ENCODE measurements at regions not wholly inside any gene's neighbourhood (a gene's known extent, or its start where the extent isn't known, plus 50 kb on each side); places are given as distances from the start of the nearest gene placed in this dataset.

GRCh38 chr16:76162046-76162445, 115.2 kb upstream of the CNTNAP4 start:
- no peak overlapping the region for H3K56ac ChIP-seq (ENCODE audit: low read length)
- no CpG with 5 or more reads among the region's 3 CpGs for WGBS (ENCODE audit: extremely low coverage, insufficient coverage, low lambda C conversion rate)

GRCh38 chr16:76164970-76165558, 112.1 kb upstream of the CNTNAP4 start:
- Histone ChIP-seq H2BK120ac (ENCODE audit: low read depth, low read length) (no peak overlapping the region), H3K18ac (ENCODE audit: low read length) (no peak overlapping the region), H3K36me3 (ENCODE audit: control insufficient read depth, insufficient read depth, low read length) (no peaks in the 10 kb centered on the region), H3K4me1 (ENCODE audit: control insufficient read depth, low read depth, low read length) (no peaks in the 10 kb centered on the region), H3K23ac (ENCODE audit: low read length) (no peak overlapping the region), H3K9ac (ENCODE audit: low read length) (no peak overlapping the region), H4K8ac (ENCODE audit: low read depth, low read length) (no peak overlapping the region), H4K5ac (ENCODE audit: low read length) (no peak overlapping the region), H3K27ac (ENCODE audit: low read depth, low read length) (no peak overlapping the region), H2AK5ac (ENCODE audit: low read length) (no peak overlapping the region), H3K79me2 (ENCODE audit: control insufficient read depth, insufficient read depth, low read length) (no peaks in the 10 kb centered on the region), H3K56ac (ENCODE audit: low read length) (no peak overlapping the region), H3K4ac (ENCODE audit: low read depth, low read length) (no peak overlapping the region), H2BK15ac (replicated peaks; ENCODE audit: low read depth) (no peak overlapping the region), H3K4me3 (ENCODE audit: low read length) (no peak overlapping the region), H3K79me1 (ENCODE audit: low read length) (no peaks in the 10 kb centered on the region), H3K27me3 (ENCODE audit: insufficient read depth, low read length, poor library complexity) (no peaks in the 10 kb centered on the region), H3K4me2 (ENCODE audit: low read length) (no peak overlapping the region), H2BK5ac (ENCODE audit: low read length) (no peak overlapping the region)
- DNase-seq: no peak
- no CpG with 5 or more reads among the region's 2 CpGs for WGBS (ENCODE audit: extremely low coverage, insufficient coverage, low lambda C conversion rate)

More at GRCh38 chr16:76162046-76162445, 115.2 kb upstream of the CNTNAP4 start:
- H4K5ac ChIP-seq (ENCODE audit: low read length): no peak overlapping the region
- no peaks in the 10 kb centered on the region for H3K27me3 ChIP-seq (ENCODE audit: insufficient read depth, low read length, poor library complexity)
- H2BK5ac ChIP-seq (ENCODE audit: low read length): no peak overlapping the region
- H3K36me3 ChIP-seq (ENCODE audit: control insufficient read depth, insufficient read depth, low read length): no peaks in the 10 kb centered on the region
- no peaks in the 10 kb centered on the region for H3K79me1 ChIP-seq (ENCODE audit: low read length)
- no peak for DNase-seq
- H2BK120ac ChIP-seq (ENCODE audit: low read depth, low read length): no peak overlapping the region
- no peak overlapping the region for H2AK5ac ChIP-seq (ENCODE audit: low read length)
- no peak overlapping the region for H3K4me3 ChIP-seq (ENCODE audit: low read length)
- H3K79me2 ChIP-seq (ENCODE audit: control insufficient read depth, insufficient read depth, low read length): no peaks in the 10 kb centered on the region
- no peak overlapping the region for H3K18ac ChIP-seq (ENCODE audit: low read length)
- H3K4ac ChIP-seq (ENCODE audit: low read depth, low read length): no peak overlapping the region
- no peaks in the 10 kb centered on the region for H3K4me1 ChIP-seq (ENCODE audit: control insufficient read depth, low read depth, low read length)
- no peak overlapping the region for H3K4me2 ChIP-seq (ENCODE audit: low read length)
- H3K27ac ChIP-seq (ENCODE audit: low read depth, low read length): no peak overlapping the region
- no peak overlapping the region for H4K8ac ChIP-seq (ENCODE audit: low read depth, low read length)
- no peak overlapping the region for H3K23ac ChIP-seq (ENCODE audit: low read length)
- H2BK15ac ChIP-seq (replicated peaks; ENCODE audit: low read depth): no peak overlapping the region
- H3K9ac ChIP-seq (ENCODE audit: low read length): no peak overlapping the region

- H3K18ac ChIP-seq (ENCODE audit: low read length): no peak overlapping the region
- H3K56ac ChIP-seq (ENCODE audit: low read length): no peak overlapping the region
These were observed 101.5 kb upstream of the CNTNAP4 start for GRCh38 chr16:76175718-76176117.

GRCh38 chr16:76176153-76176552, 101.0 kb upstream of the CNTNAP4 start:
- Histone ChIP-seq H3K56ac (ENCODE audit: low read length) (no peak overlapping the region), H3K4ac (ENCODE audit: low read depth, low read length) (no peak overlapping the region), H3K4me2 (ENCODE audit: low read length) (no peak overlapping the region), H3K79me2 (ENCODE audit: control insufficient read depth, insufficient read depth, low read length) (no peaks in the 10 kb centered on the region), H3K4me1 (ENCODE audit: control insufficient read depth, low read depth, low read length) (no peaks in the 10 kb centered on the region), H3K27me3 (ENCODE audit: insufficient read depth, low read length, poor library complexity) (no peaks in the 10 kb centered on the region), H3K9ac (ENCODE audit: low read length) (no peak overlapping the region), H3K27ac (ENCODE audit: low read depth, low read length) (no peak overlapping the region), H4K5ac (ENCODE audit: low read length) (no peak overlapping the region), H2BK15ac (replicated peaks; ENCODE audit: low read depth) (no peak overlapping the region), H3K18ac (ENCODE audit: low read length) (no peak overlapping the region), H2BK5ac (ENCODE audit: low read length) (no peak overlapping the region), H3K23ac (ENCODE audit: low read length) (no peak overlapping the region), H2AK5ac (ENCODE audit: low read length) (no peak overlapping the region), H3K4me3 (ENCODE audit: low read length) (no peak overlapping the region), H3K36me3 (ENCODE audit: control insufficient read depth, insufficient read depth, low read length) (no peaks in the 10 kb centered on the region), H2BK120ac (ENCODE audit: low read depth, low read length) (no peak overlapping the region), H3K79me1 (ENCODE audit: low read length) (no peaks in the 10 kb centered on the region), H4K8ac (ENCODE audit: low read depth, low read length) (no peak overlapping the region)
- no peak for DNase-seq
- WGBS (ENCODE audit: extremely low coverage, insufficient coverage, low lambda C conversion rate): no CpG with 5 or more reads among the region's 4 CpGs

More at GRCh38 chr16:76175718-76176117, 101.5 kb upstream of the CNTNAP4 start:
- Histone ChIP-seq H4K5ac (ENCODE audit: low read length) (no peak overlapping the region), H3K4ac (ENCODE audit: low read depth, low read length) (no peak overlapping the region), H3K27ac (ENCODE audit: low read depth, low read length) (no peak overlapping the region), H3K4me2 (ENCODE audit: low read length) (no peak overlapping the region), H3K4me1 (ENCODE audit: control insufficient read depth, low read depth, low read length) (no peaks in the 10 kb centered on the region), H2BK15ac (replicated peaks; ENCODE audit: low read depth) (no peak overlapping the region), H3K36me3 (ENCODE audit: control insufficient read depth, insufficient read depth, low read length) (no peaks in the 10 kb centered on the region), H3K9ac (ENCODE audit: low read length) (no peak overlapping the region), H3K27me3 (ENCODE audit: insufficient read depth, low read length, poor library complexity) (no peaks in the 10 kb centered on the region), H3K4me3 (ENCODE audit: low read length) (no peak overlapping the region), H2AK5ac (ENCODE audit: low read length) (no peak overlapping the region), H4K8ac (ENCODE audit: low read depth, low read length) (no peak overlapping the region), H3K23ac (ENCODE audit: low read length) (no peak overlapping the region), H2BK120ac (ENCODE audit: low read depth, low read length) (no peak overlapping the region), H2BK5ac (ENCODE audit: low read length) (no peak overlapping the region), H3K79me2 (ENCODE audit: control insufficient read depth, insufficient read depth, low read length) (no peaks in the 10 kb centered on the region), H3K79me1 (ENCODE audit: low read length) (no peaks in the 10 kb centered on the region)
- no peak for DNase-seq
- WGBS (ENCODE audit: extremely low coverage, insufficient coverage, low lambda C conversion rate): no CpG with 5 or more reads among the region's 3 CpGs

GRCh38 chr16:76176616-76177015, 100.6 kb upstream of the CNTNAP4 start:
- Histone ChIP-seq H2BK15ac (replicated peaks; ENCODE audit: low read depth) (no peak overlapping the region), H3K18ac (ENCODE audit: low read length) (no peak overlapping the region), H2BK120ac (ENCODE audit: low read depth, low read length) (no peak overlapping the region), H3K79me1 (ENCODE audit: low read length) (no peaks in the 10 kb centered on the region), H4K5ac (ENCODE audit: low read length) (no peak overlapping the region), H4K8ac (ENCODE audit: low read depth, low read length) (no peak overlapping the region), H3K79me2 (ENCODE audit: control insufficient read depth, insufficient read depth, low read length) (no peaks in the 10 kb centered on the region), H3K4me3 (ENCODE audit: low read length) (no peak overlapping the region), H3K4me2 (ENCODE audit: low read length) (no peak overlapping the region), H3K27ac (ENCODE audit: low read depth, low read length) (no peak overlapping the region), H3K27me3 (ENCODE audit: insufficient read depth, low read length, poor library complexity) (no peaks in the 10 kb centered on the region), H3K56ac (ENCODE audit: low read length) (no peak overlapping the region), H2BK5ac (ENCODE audit: low read length) (no peak overlapping the region), H3K4me1 (ENCODE audit: control insufficient read depth, low read depth, low read length) (no peaks in the 10 kb centered on the region), H3K23ac (ENCODE audit: low read length) (no peak overlapping the region), H3K4ac (ENCODE audit: low read depth, low read length) (no peak overlapping the region), H3K9ac (ENCODE audit: low read length) (no peak overlapping the region), H2AK5ac (ENCODE audit: low read length) (no peak overlapping the region), H3K36me3 (ENCODE audit: control insufficient read depth, insufficient read depth, low read length) (no peaks in the 10 kb centered on the region)
- WGBS (ENCODE audit: extremely low coverage, insufficient coverage, low lambda C conversion rate): no CpG with 5 or more reads among the region's 4 CpGs
- no peak for DNase-seq

- H3K79me2 ChIP-seq (ENCODE audit: control insufficient read depth, insufficient read depth, low read length): no peaks in the 10 kb centered on the region
- no CpG with 5 or more reads among the region's 3 CpGs for WGBS (ENCODE audit: extremely low coverage, insufficient coverage, low lambda C conversion rate)
- H3K36me3 ChIP-seq (ENCODE audit: control insufficient read depth, insufficient read depth, low read length): no peaks in the 10 kb centered on the region
- H3K9ac ChIP-seq (ENCODE audit: low read length): no peak overlapping the region
- DNase-seq: no peak
- H2BK120ac ChIP-seq (ENCODE audit: low read depth, low read length): no peak overlapping the region
- H4K8ac ChIP-seq (ENCODE audit: low read depth, low read length): no peak overlapping the region
- H3K18ac ChIP-seq (ENCODE audit: low read length): no peak overlapping the region
- no peak overlapping the region for H3K23ac ChIP-seq (ENCODE audit: low read length)
- H3K79me1 ChIP-seq (ENCODE audit: low read length): no peaks in the 10 kb centered on the region
- H3K27me3 ChIP-seq (ENCODE audit: insufficient read depth, low read length, poor library complexity): no peaks in the 10 kb centered on the region
- H2BK5ac ChIP-seq (ENCODE audit: low read length): no peak overlapping the region
- no peak overlapping the region for H3K4ac ChIP-seq (ENCODE audit: low read depth, low read length)
- no peak overlapping the region for H4K5ac ChIP-seq (ENCODE audit: low read length)
- H3K4me1 ChIP-seq (ENCODE audit: control insufficient read depth, low read depth, low read length): no peaks in the 10 kb centered on the region
- H3K4me3 ChIP-seq (ENCODE audit: low read length): no peak overlapping the region
- H3K4me2 ChIP-seq (ENCODE audit: low read length): no peak overlapping the region
- H3K27ac ChIP-seq (ENCODE audit: low read depth, low read length): no peak overlapping the region
- H3K56ac ChIP-seq (ENCODE audit: low read length): no peak overlapping the region
- no peak overlapping the region for H2BK15ac ChIP-seq (replicated peaks; ENCODE audit: low read depth)
- H2AK5ac ChIP-seq (ENCODE audit: low read length): no peak overlapping the region
These were observed 95.1 kb upstream of the CNTNAP4 start for GRCh38 chr16:76182041-76182635.
